Neural cell (in vitro differentiated cells): ENCODE measurements at regions not wholly inside any gene's neighbourhood (a gene's known extent, or its start where the extent isn't known, plus 50 kb on each side); places are given as distances from the start of the nearest gene placed in this dataset.

Experiments used
- CTCF ChIP-seq: fragments of 450-650 bp; IDR thresholded peaks from 2 replicates; pipeline ENCODE4 v1.5.1; 2014; ENCODE audit warnings: antibody characterized with exemption, mild to moderate bottlenecking, moderate library complexity; ENCODE audit not compliant: poor library complexity, severe bottlenecking
- POLR2AphosphoS5 ChIP-seq: IDR thresholded peaks from 2 replicates; pipeline ENCODE4 v1.6.1; 2012
- RAD21 ChIP-seq: fragments of 450-650 bp; conservative IDR thresholded peaks from 2 replicates; pipeline ENCODE4 v1.6.1; 2014; ENCODE audit warnings: antibody characterized with exemption, mild to moderate bottlenecking, moderate library complexity
- SMC3 ChIP-seq: fragments of 450-650 bp; conservative IDR thresholded peaks from 2 replicates; pipeline ENCODE4 v1.6.1; 2014; ENCODE audit warnings: antibody characterized with exemption, mild to moderate bottlenecking, moderate library complexity; ENCODE audit not compliant: poor library complexity

- TF ChIP-seq CTCF: no peak
- no peak for TF ChIP-seq SMC3
- TF ChIP-seq POLR2AphosphoS5: no peak
- no peak for TF ChIP-seq RAD21
Measured at GRCh38 chr4:14631806-14632440, 370.4 kb upstream of the CPEB2 start.
